ENCODE measurements at regions not wholly inside any gene's neighbourhood (a gene's known extent, or its start where the extent isn't known, plus 50 kb on each side); places are given as distances from the start of the nearest gene placed in this dataset.
"Not testable (repeated sequence)": the region's sequence is repeated elsewhere in the genome, so short reads cannot be mapped to it uniquely, and the experiment has no call there.

GRCh38 chr16:16996827-16997226 is 473.9 kb downstream of the XYLT1 start:
- TF ChIP-seq CTCF (IDR thresholded peaks at IDR 0.05): no peak
- no peak for TF ChIP-seq POLR2A (IDR thresholded peaks at IDR 0.05)
- DNase-seq: no peak
- Histone ChIP-seq H3K4me3 (no peak overlapping the region), H3K27me3 (no peaks in the 10 kb centered on the region), H3K27ac (no peak overlapping the region), H3K9me3 (no peaks in the 10 kb centered on the region), H3K4me1 (no peaks in the 10 kb centered on the region), H3K36me3 (replicated peaks in 1 of 2; ENCODE audit: insufficient read depth in 1 of 2, low read depth in 2 of 2) (no peaks in the 10 kb centered on the region)
- intact Hi-C loops (cut with DNase I): no loop called here
- ATAC-seq: no peak
- 53 to 65% methylated on average over 3 of the region's 3 CpGs for WGBS, 2 donors

- H3K27me3 ChIP-seq: no peaks in the 10 kb centered on the region
- no peak overlapping the region for H3K4me3 ChIP-seq
- no peak for DNase-seq
- H3K36me3 ChIP-seq (replicated peaks in 1 of 2; ENCODE audit: insufficient read depth in 1 of 2, low read depth in 2 of 2): no peaks in the 10 kb centered on the region
- no peaks in the 10 kb centered on the region for H3K9me3 ChIP-seq
- TF ChIP-seq CTCF (IDR thresholded peaks at IDR 0.05) (no peak), POLR2A (IDR thresholded peaks at IDR 0.05) (no peak)
- 72 to 80% methylated on average over 6 of the region's 6 CpGs for WGBS, 2 donors
- no peaks in the 10 kb centered on the region for H3K4me1 ChIP-seq
- no peak for ATAC-seq
- intact Hi-C loops (cut with DNase I): no loop called here
- no peak overlapping the region for H3K27ac ChIP-seq
Measured at GRCh38 chr16:16997349-16997748, 473.4 kb downstream of the XYLT1 start.

- intact Hi-C loops (cut with DNase I): no loop called here
- no peak overlapping the region for H3K27ac ChIP-seq
- WGBS, 2 donors: 79 to 82% methylated on average over 3 of the region's 3 CpGs
- no peaks in the 10 kb centered on the region for H3K27me3 ChIP-seq
- H3K36me3 ChIP-seq (replicated peaks in 1 of 2; ENCODE audit: insufficient read depth in 1 of 2, low read depth in 2 of 2): no peaks in the 10 kb centered on the region
- no peak for TF ChIP-seq CTCF (IDR thresholded peaks at IDR 0.05)
- no peak for TF ChIP-seq POLR2A (IDR thresholded peaks at IDR 0.05)
- DNase-seq: no peak
- H3K9me3 ChIP-seq: peaks cover 0 to 7% (median 0%) of the 10 kb centered on the region in 3 donors
- ATAC-seq: no peak
- no peaks in the 10 kb centered on the region for H3K4me1 ChIP-seq
- no peak overlapping the region for H3K4me3 ChIP-seq
Measured at GRCh38 chr16:17001471-17001870, 469.3 kb downstream of the XYLT1 start.

- ATAC-seq (no peak), DNase-seq (no peak)
- H3K4me3 ChIP-seq: no peak overlapping the region
- H3K27ac ChIP-seq: no peak overlapping the region
- peaks cover 0 to 7% (median 0%) of the 10 kb centered on the region in 3 donors for H3K9me3 ChIP-seq
- TF ChIP-seq CTCF (IDR thresholded peaks at IDR 0.05): no peak
- TF ChIP-seq POLR2A (IDR thresholded peaks at IDR 0.05): no peak
- intact Hi-C loops (cut with DNase I): no loop called here
- H3K4me1 ChIP-seq: no peaks in the 10 kb centered on the region
- no peaks in the 10 kb centered on the region for H3K27me3 ChIP-seq
- no peaks in the 10 kb centered on the region for H3K36me3 ChIP-seq (replicated peaks in 1 of 2; ENCODE audit: insufficient read depth in 1 of 2, low read depth in 2 of 2)
- WGBS, 2 donors: 57 to 66% methylated on average over 1 of the region's 1 CpG
Measured at GRCh38 chr16:17002565-17002964, 468.2 kb downstream of the XYLT1 start.

- 67 to 83% methylated on average over 1 of the region's 1 CpG for WGBS, 2 donors
- H3K4me1 ChIP-seq; H3K27ac ChIP-seq; ATAC-seq; H3K4me3 ChIP-seq; H3K9me3 ChIP-seq; DNase-seq; H3K27me3 ChIP-seq; H3K36me3 ChIP-seq (replicated peaks in 1 of 2; ENCODE audit: insufficient read depth in 1 of 2, low read depth in 2 of 2); intact Hi-C loops (cut with DNase I): not testable (repeated sequence)
Measured at GRCh38 chr16:17005963-17006362, 464.8 kb downstream of the XYLT1 start.

Data from body of pancreas (tissue), 4 donors.